HEK293 (cell line): ENCODE measurements at regions not wholly inside any gene's neighbourhood (a gene's known extent, or its start where the extent isn't known, plus 50 kb on each side); places are given as distances from the start of the nearest gene placed in this dataset.

Experiments
- CTCF ChIP-seq: fragments of 450-650 bp; formaldehyde crosslinking; IDR thresholded peaks from 2 replicates; pipeline ENCODE4 v1.5.1; 2016; ENCODE audit warnings: missing biosample characterization, missing genetic modification characterization
- ELK4 ChIP-seq: IDR thresholded peaks from 2 replicates; pipeline ENCODE4 v1.6.1; 2011; ENCODE audit warnings: mild to moderate bottlenecking, low read depth, low read length, borderline replicate concordance
- RBAK ChIP-seq: fragments of 450-650 bp; formaldehyde crosslinking; IDR thresholded peaks from 2 replicates; pipeline ENCODE4 v1.5.1; 2016; ENCODE audit warnings: missing biosample characterization, missing genetic modification characterization
- REPIN1 ChIP-seq: fragments of 450-650 bp; formaldehyde crosslinking; IDR thresholded peaks from 2 replicates; pipeline ENCODE4 v1.5.1; 2017; ENCODE audit warnings: missing biosample characterization, missing genetic modification characterization, low read depth
- YY1 ChIP-seq: fragments of 450-650 bp; formaldehyde crosslinking; IDR thresholded peaks from 2 replicates; pipeline ENCODE4 v1.5.1; 2018; ENCODE audit warnings: missing biosample characterization, missing genetic modification characterization
- ZBTB49 ChIP-seq: fragments of 450-650 bp; formaldehyde crosslinking; IDR thresholded peaks from 2 replicates; pipeline ENCODE4 v1.5.1; 2016; ENCODE audit warnings: missing biosample characterization, missing genetic modification characterization, low read depth
- ZNF324 ChIP-seq: fragments of 450-650 bp; formaldehyde crosslinking; IDR thresholded peaks from 2 replicates; pipeline ENCODE4 v1.5.1; 2016; ENCODE audit warnings: missing biosample characterization, missing genetic modification characterization
- ZNF530 ChIP-seq: fragments of 450-650 bp; formaldehyde crosslinking; IDR thresholded peaks from 2 replicates; pipeline ENCODE4 v1.5.1; 2016; ENCODE audit warnings: low read depth, missing biosample characterization, missing genetic modification characterization
- ZNF610 ChIP-seq: fragments of 450-650 bp; formaldehyde crosslinking; IDR thresholded peaks from 2 replicates; pipeline ENCODE4 v1.5.1; 2016; ENCODE audit warnings: missing biosample characterization, missing genetic modification characterization, borderline replicate concordance
- TF ChIP-seq, protein P1 (sequence below): fragments of 450-650 bp; formaldehyde crosslinking; IDR thresholded peaks from 2 replicates; pipeline ENCODE4 v1.5.1; 2017; ENCODE audit warnings: missing biosample characterization, missing genetic modification characterization

DNA sequence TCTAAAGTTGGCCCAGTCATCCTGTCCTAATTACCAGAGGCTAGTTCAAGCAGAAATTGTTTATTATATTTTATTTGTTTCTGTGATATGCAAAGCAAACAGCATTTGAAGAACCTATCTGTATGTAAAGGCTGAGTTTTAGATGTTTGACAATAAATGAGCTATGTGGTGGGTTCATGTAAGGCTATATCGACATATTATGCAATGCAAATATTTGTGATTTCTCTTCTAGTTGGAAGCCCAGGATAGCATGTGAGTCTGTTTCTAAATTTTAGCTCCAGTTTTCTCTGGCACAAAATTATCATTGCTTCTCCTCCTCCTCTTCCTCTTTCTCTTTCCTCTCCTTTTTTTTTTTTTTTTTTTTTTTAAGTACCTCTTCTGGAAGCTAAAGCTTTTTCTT lies 263.2 kb upstream of the LMCD1 start:
- no peak for TF ChIP-seq ELK4
- TF ChIP-seq CTCF (tag by site-specific recombination): no peak
- no peak for TF ChIP-seq YY1
- TF ChIP-seq ZNF530: no peak
- TF ChIP-seq RBAK (tag by site-specific recombination): no peak
- TF ChIP-seq REPIN1 (tag by site-specific recombination): no peak
- TF ChIP-seq ZNF610 (tag by site-specific recombination): no peak
- no peak for TF ChIP-seq ZNF324
- TF ChIP-seq ZBTB49 (tag by site-specific recombination): no peak
- TF ChIP-seq, protein P1, sequence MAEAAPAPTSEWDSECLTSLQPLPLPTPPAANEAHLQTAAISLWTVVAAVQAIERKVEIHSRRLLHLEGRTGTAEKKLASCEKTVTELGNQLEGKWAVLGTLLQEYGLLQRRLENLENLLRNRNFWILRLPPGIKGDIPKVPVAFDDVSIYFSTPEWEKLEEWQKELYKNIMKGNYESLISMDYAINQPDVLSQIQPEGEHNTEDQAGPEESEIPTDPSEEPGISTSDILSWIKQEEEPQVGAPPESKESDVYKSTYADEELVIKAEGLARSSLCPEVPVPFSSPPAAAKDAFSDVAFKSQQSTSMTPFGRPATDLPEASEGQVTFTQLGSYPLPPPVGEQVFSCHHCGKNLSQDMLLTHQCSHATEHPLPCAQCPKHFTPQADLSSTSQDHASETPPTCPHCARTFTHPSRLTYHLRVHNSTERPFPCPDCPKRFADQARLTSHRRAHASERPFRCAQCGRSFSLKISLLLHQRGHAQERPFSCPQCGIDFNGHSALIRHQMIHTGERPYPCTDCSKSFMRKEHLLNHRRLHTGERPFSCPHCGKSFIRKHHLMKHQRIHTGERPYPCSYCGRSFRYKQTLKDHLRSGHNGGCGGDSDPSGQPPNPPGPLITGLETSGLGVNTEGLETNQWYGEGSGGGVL (tag by site-specific recombination): no peak
